OCI-LY7 (cell line): ENCODE measurements at regions not wholly inside any gene's neighbourhood (a gene's known extent, or its start where the extent isn't known, plus 50 kb on each side); places are given as distances from the start of the nearest gene placed in this dataset.

Source experiments
- CTCF ChIP-seq: fragments of 200-600 bp; sonication (generic); conservative IDR thresholded peaks from 2 replicates; pipeline ENCODE4 v1.5.1; 2014; ENCODE audit warnings: mild to moderate bottlenecking, antibody characterized with exemption, low read length, moderate library complexity, mixed read lengths
- EZH2phosphoT487 ChIP-seq: fragments of 200-600 bp; sonication (generic); IDR thresholded peaks from 2 replicates; pipeline ENCODE4 v1.6.1; 2018; ENCODE audit warnings: low read depth, borderline replicate concordance, mild to moderate bottlenecking, mixed run types, antibody characterized with exemption, low read length, moderate library complexity, mixed read lengths

GRCh38 chr2:175842996-175843395 lies 159.1 kb downstream of the LNPK start:
- TF ChIP-seq EZH2phosphoT487 (no peak), CTCF (no peak)
